IMR-90 (cell line): ENCODE measurements at regions not wholly inside any gene's neighbourhood (a gene's known extent, or its start where the extent isn't known, plus 50 kb on each side); places are given as distances from the start of the nearest gene placed in this dataset.

Experiments used
- ATAC-seq: fragments of 200-7000 bp; cut with Tn5 transposase; 2 replicates; pipeline ENCODE4 v1.9.1; 2020; ENCODE audit warnings: low read depth, mild to moderate bottlenecking, moderate library complexity
- BruUV-seq: library from RNA; stranded (reverse); fragments of 400-500 nt; replicated peaks from 2 replicates; lab custom pipeline; 2021; lab: Mats Ljungman, UMichigan
- CTCF ChIA-PET: fragments of 300-600 bp; formaldehyde crosslinking; extraction: SDS; loops from one replicate; lab custom pipeline; 2021; ENCODE audit warnings: antibody characterized with exemption; lab: Yijun Ruan, JAX
- POLR2A ChIA-PET: fragments of 300-600 bp; sonication (Branson Sonifier 250); formaldehyde crosslinking; loops from one replicate; lab custom pipeline; 2022; ENCODE audit warnings: antibody characterized with exemption; ENCODE audit not compliant: unreplicated experiment; lab: Charles Lee
- DNase-seq: peaks from one replicate; pipeline ENCODE4 v3.0.0; 2013
- H2AFZ ChIP-seq: replicated peaks from 2 replicates; pipeline ENCODE3; 2013; ENCODE audit warnings: low read length, mild to moderate bottlenecking; ENCODE audit not compliant: poor library complexity
- H2AK5ac ChIP-seq: 2 replicates; pipeline ENCODE4 v1.6.1; 2013; ENCODE audit warnings: low read depth, low read length, inconsistent platforms
- H2AK9ac ChIP-seq: replicated peaks from 2 replicates; pipeline ENCODE3; 2013; ENCODE audit warnings: mild to moderate bottlenecking, low read depth, low read length, moderate library complexity; ENCODE audit not compliant: poor library complexity
- H2BK120ac ChIP-seq: 2 replicates; pipeline ENCODE4 v1.6.1; 2013; ENCODE audit warnings: low read depth, low read length, inconsistent platforms
- H2BK15ac ChIP-seq: 3 replicates; pipeline ENCODE4 v1.6.1; 2013; ENCODE audit warnings: low read depth, low read length, inconsistent platforms
- H2BK20ac ChIP-seq: 2 replicates; pipeline ENCODE4 v1.6.1; 2013; ENCODE audit warnings: low read depth, mild to moderate bottlenecking, inconsistent platforms, low read length, moderate library complexity
- H2BK5ac ChIP-seq: 2 replicates; pipeline ENCODE4 v1.6.1; 2013; ENCODE audit warnings: mild to moderate bottlenecking, low read depth, low read length, inconsistent platforms; ENCODE audit not compliant: poor library complexity, severe bottlenecking
- H3K14ac ChIP-seq: replicated peaks from 2 replicates; pipeline ENCODE4 v1.6.1; 2013; ENCODE audit warnings: low read depth, low read length, inconsistent platforms
- H3K18ac ChIP-seq: 2 replicates; pipeline ENCODE4 v1.6.1; 2013; ENCODE audit warnings: low read depth, low read length, control low read depth
- H3K23ac ChIP-seq: 2 replicates; pipeline ENCODE4 v1.6.1; 2013; ENCODE audit warnings: low read depth, low read length, inconsistent platforms
- H3K27ac ChIP-seq: 2 replicates; pipeline ENCODE4 v1.5.1; 2013; ENCODE audit warnings: mild to moderate bottlenecking, control low read depth, low read length; ENCODE audit not compliant: insufficient read depth
- H3K27me3 ChIP-seq: 2 replicates; pipeline ENCODE4 v1.6.1; 2013; ENCODE audit warnings: low read length; ENCODE audit not compliant: control insufficient read depth, insufficient read depth
- H3K36me3 ChIP-seq: 2 replicates; pipeline ENCODE4 v1.6.1; 2013; ENCODE audit warnings: low read length, mixed read lengths; ENCODE audit not compliant: control insufficient read depth, insufficient read depth
- H3K4ac ChIP-seq: 2 replicates; pipeline ENCODE4 v1.6.1; 2013; ENCODE audit warnings: low read depth, low read length, inconsistent platforms
- H3K4me1 ChIP-seq: 2 replicates; pipeline ENCODE4 v1.6.1; 2013; ENCODE audit warnings: low read length, mixed read lengths; ENCODE audit not compliant: control insufficient read depth, insufficient read depth
- H3K4me2 ChIP-seq: 2 replicates; pipeline ENCODE4 v1.6.1; 2013; ENCODE audit warnings: low read depth, mild to moderate bottlenecking, control low read depth, low read length, moderate library complexity
- H3K4me3 ChIP-seq: 2 replicates; pipeline ENCODE4 v1.5.1; 2013; ENCODE audit warnings: low read depth, mild to moderate bottlenecking, control low read depth, low read length, moderate library complexity; ENCODE audit not compliant: insufficient read depth
- H3K56ac ChIP-seq: 2 replicates; pipeline ENCODE4 v1.6.1; 2013; ENCODE audit warnings: low read length, inconsistent platforms; ENCODE audit not compliant: insufficient read depth; ENCODE audit errors: extremely low read depth
- H3K79me1 ChIP-seq, 2 experiments: 2 replicates each; pipeline ENCODE4 v1.6.1; 2013; ENCODE audit warnings: low read length in 2 of 2, inconsistent platforms in 1 of 2, low read depth in 1 of 2
- H3K9ac ChIP-seq: 2 replicates; pipeline ENCODE4 v1.6.1; 2013; ENCODE audit warnings: low read depth, low read length, control low read depth
- H3K9me1 ChIP-seq: 2 replicates; pipeline ENCODE4 v1.6.1; 2013; ENCODE audit warnings: low read length, inconsistent platforms; ENCODE audit not compliant: insufficient read depth
- H3K9me3 ChIP-seq: 2 replicates; pipeline ENCODE4 v1.6.1; 2013; ENCODE audit warnings: low read length; ENCODE audit not compliant: control insufficient read depth, insufficient read depth
- H4K20me1 ChIP-seq: 2 replicates; pipeline ENCODE4 v1.6.1; 2013; ENCODE audit warnings: low read length, inconsistent platforms; ENCODE audit not compliant: insufficient read depth
- H4K5ac ChIP-seq: 2 replicates; pipeline ENCODE4 v1.6.1; 2013; ENCODE audit warnings: mild to moderate bottlenecking, low read depth, low read length, control low read depth
- H4K8ac ChIP-seq, 2 experiments: 2 replicates each; pipeline ENCODE4 v1.6.1; 2013; ENCODE audit warnings: low read depth in 2 of 2, low read length in 2 of 2, control low read depth in 1 of 2, inconsistent platforms in 1 of 2
- H4K91ac ChIP-seq: 2 replicates; pipeline ENCODE4 v1.6.1; 2013; ENCODE audit warnings: low read depth, low read length, inconsistent platforms; ENCODE audit not compliant: insufficient read depth
- CEBPB ChIP-seq: IDR thresholded peaks from 2 replicates; pipeline ENCODE4 v1.6.1; 2012; ENCODE audit warnings: low read depth, low read length, improper control_type of control experiment
- MAZ ChIP-seq: IDR thresholded peaks from 2 replicates; pipeline ENCODE4 v1.6.1; 2012; ENCODE audit warnings: low read depth, mild to moderate bottlenecking, low read length, improper control_type of control experiment, moderate library complexity, borderline replicate concordance
- SMC3 ChIP-seq: fragments of 150-350 bp; IDR thresholded peaks from 2 replicates; pipeline ENCODE4 v1.6.1; 2016; ENCODE audit warnings: low read depth, mild to moderate bottlenecking, antibody characterized with exemption, low read length, moderate library complexity
- WGBS, 2 experiments: methylation state at CpG; one replicate each; pipeline versions ENCODE4 v1.1.5 to v1.1.7; 2013; ENCODE audit warnings: missing lambda C conversion rate in 2 of 2; ENCODE audit not compliant: insufficient read length in 1 of 2; ENCODE audit errors: extremely low coverage in 2 of 2; 5-methylcytosine and 5-hydroxymethylcytosine counted together
- dilution Hi-C: fragments of 300-500 bp; cut with HindIII; formaldehyde crosslinking; loops from one replicate; pipeline ENCODE4 v1.14.3; 2018; ENCODE audit warnings: low sequenced_read_pairs; ENCODE audit not compliant: unreplicated experiment
- in situ Hi-C: fragments of 300-500 bp; cut with MboI; formaldehyde crosslinking; loops from 3 replicates; pipeline ENCODE4 v1.14.3; 2019; ENCODE audit warnings: low sequenced_read_pairs, inconsistent platforms, mixed read lengths
- intact Hi-C: fragments of 100-400 bp; cut with micrococcal nuclease; formaldehyde crosslinking; loops from 2 replicates; pipeline ENCODE4 v1.10.0; 2022

GRCh38 chr9:16121601-16122286 lies 568.9 kb downstream of the CCDC171 start (continued):
- no peak for TF ChIP-seq SMC3

GRCh38 chr9:16125629-16126028 lies 572.8 kb downstream of the CCDC171 start:
- H4K20me1 ChIP-seq = no peaks in the 10 kb centered on the region
- H3K14ac ChIP-seq = no peak overlapping the region; the same call in 1 of the 2 replicates
- no peaks in the 10 kb centered on the region for H3K36me3 ChIP-seq
- dilution Hi-C loops = no loop called here
- no peak overlapping the region for H3K23ac ChIP-seq
- no peak overlapping the region for H2AFZ ChIP-seq
- peak overlapping the region; percentile 47 for H2AK5ac ChIP-seq
- H3K4ac ChIP-seq = no peak overlapping the region
- CTCF ChIA-PET = no interaction called here
- no TSS peak for BruUV-seq
- no peak overlapping the region for H2AK9ac ChIP-seq
- 92% methylated on average over 1 of the region's 2 CpGs; no CpG with 5 or more reads in 1 of the 2 experiments for WGBS, 2 experiments
- no peak overlapping the region for H3K56ac ChIP-seq
- H2BK20ac ChIP-seq = peak overlapping the region; percentile 15; the same call in 1 of the 2 replicates
- in situ Hi-C loops = no loop called here
- peaks cover 4% of the 10 kb centered on the region for H3K4me1 ChIP-seq
- H3K4me2 ChIP-seq = no peak overlapping the region
- H3K18ac ChIP-seq = no peak overlapping the region
- TF ChIP-seq CEBPB = peak; percentile 60
- no peak for TF ChIP-seq MAZ
- DNase-seq (peak; percentile 62), ATAC-seq (no peak)
- H3K4me3 ChIP-seq = no peak overlapping the region
- intact Hi-C loops = no loop called here
- POLR2A ChIA-PET = no interaction called here
- no peaks in the 10 kb centered on the region for H3K27me3 ChIP-seq
- H3K9me1 ChIP-seq = peaks cover 3% of the 10 kb centered on the region; the same call in 1 of the 2 replicates
- no peak overlapping the region for H3K27ac ChIP-seq
- H3K9ac ChIP-seq = no peak overlapping the region
- no peak overlapping the region for H4K91ac ChIP-seq
- H2BK120ac ChIP-seq = no peak overlapping the region
- no peak overlapping the region for H4K8ac ChIP-seq
- H2BK15ac ChIP-seq = no peak overlapping the region
- H3K9me3 ChIP-seq = peaks cover 3% of the 10 kb centered on the region; the same call in 1 of the 2 replicates
- no peaks in the 10 kb centered on the region for H3K79me1 ChIP-seq
- no peak overlapping the region for H2BK5ac ChIP-seq
- no peak overlapping the region for H4K5ac ChIP-seq
